ENCODE measurements at regions not wholly inside any gene's neighbourhood (a gene's known extent, or its start where the extent isn't known, plus 50 kb on each side); places are given as distances from the start of the nearest gene placed in this dataset.
"Not testable (repeated sequence)": the region's sequence is repeated elsewhere in the genome, so short reads cannot be mapped to it uniquely, and the experiment has no call there.

DNA sequence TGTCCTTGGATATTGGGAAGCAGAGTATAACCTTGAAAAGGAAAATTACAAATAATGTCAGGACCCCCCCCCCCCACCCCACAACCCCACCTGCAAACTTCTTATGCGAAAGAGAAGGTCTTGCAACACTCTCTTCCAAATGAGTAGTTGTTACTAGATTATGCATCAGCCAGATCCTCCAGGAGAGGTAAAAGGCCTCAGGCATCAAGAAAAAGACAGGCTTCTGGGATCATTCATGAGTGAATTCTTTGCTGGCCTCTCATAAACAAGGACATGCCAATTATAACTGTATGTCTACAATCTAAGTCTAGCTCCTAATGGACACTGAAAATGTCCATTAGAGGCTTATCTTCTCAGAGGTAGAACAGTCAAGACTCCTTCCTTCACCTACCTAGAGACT is 1443.3 kb downstream of the RAPGEF2 start:
- no peak overlapping the region for H3K4me3 ChIP-seq (ENCODE audit: control extremely low read depth in 1 of 5, extremely low read depth in 1 of 5, insufficient read depth in 1 of 5, low read depth in 2 of 5, low read length in 4 of 5)
- Mint-ChIP-seq H3K27ac (no peak overlapping the region), H3K9me3 (ENCODE audit: insufficient read depth) (peaks cover 3% of the 10 kb centered on the region), H3K27me3 (no peaks in the 10 kb centered on the region), H3K4me3 (no peak overlapping the region), H3K4me1 (no peaks in the 10 kb centered on the region)
- H3K36me3 ChIP-seq (replicated peaks in 1 of 2; ENCODE audit: control extremely low read depth in 1 of 2, control insufficient read depth in 1 of 2, extremely low read depth in 1 of 2, insufficient read depth in 2 of 2, low read length in 1 of 2), result no peaks in the 10 kb centered on the region
- no CpG with 5 or more reads among the region's 1 CpG for WGBS (ENCODE audit: insufficient coverage)
- no peaks in the 10 kb centered on the region for H4K20me1 ChIP-seq (ENCODE audit: control insufficient read depth, insufficient read depth, low read length, poor library complexity, severe bottlenecking)
- intact Hi-C loops (cut with micrococcal nuclease), result no loop called here
- no peaks in the 10 kb centered on the region for H3K79me2 ChIP-seq (ENCODE audit: control insufficient read depth, insufficient read depth, low read length)
- TF ChIP-seq, protein P1, sequence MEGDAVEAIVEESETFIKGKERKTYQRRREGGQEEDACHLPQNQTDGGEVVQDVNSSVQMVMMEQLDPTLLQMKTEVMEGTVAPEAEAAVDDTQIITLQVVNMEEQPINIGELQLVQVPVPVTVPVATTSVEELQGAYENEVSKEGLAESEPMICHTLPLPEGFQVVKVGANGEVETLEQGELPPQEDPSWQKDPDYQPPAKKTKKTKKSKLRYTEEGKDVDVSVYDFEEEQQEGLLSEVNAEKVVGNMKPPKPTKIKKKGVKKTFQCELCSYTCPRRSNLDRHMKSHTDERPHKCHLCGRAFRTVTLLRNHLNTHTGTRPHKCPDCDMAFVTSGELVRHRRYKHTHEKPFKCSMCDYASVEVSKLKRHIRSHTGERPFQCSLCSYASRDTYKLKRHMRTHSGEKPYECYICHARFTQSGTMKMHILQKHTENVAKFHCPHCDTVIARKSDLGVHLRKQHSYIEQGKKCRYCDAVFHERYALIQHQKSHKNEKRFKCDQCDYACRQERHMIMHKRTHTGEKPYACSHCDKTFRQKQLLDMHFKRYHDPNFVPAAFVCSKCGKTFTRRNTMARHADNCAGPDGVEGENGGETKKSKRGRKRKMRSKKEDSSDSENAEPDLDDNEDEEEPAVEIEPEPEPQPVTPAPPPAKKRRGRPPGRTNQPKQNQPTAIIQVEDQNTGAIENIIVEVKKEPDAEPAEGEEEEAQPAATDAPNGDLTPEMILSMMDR (IDR thresholded peaks at IDR 0.05), result no peak
- no peak for TF ChIP-seq EZH2 (IDR thresholded peaks at IDR 0.05; ENCODE audit: borderline replicate concordance, insufficient read depth, low read depth, low read length, poor library complexity, severe bottlenecking)
- H3K27me3 ChIP-seq (replicated peaks in 1 of 4; ENCODE audit: control extremely low read depth in 1 of 4, control insufficient read depth in 3 of 4, insufficient read depth in 4 of 4, low read length in 3 of 4), result no peaks in the 10 kb centered on the region
- no peak for ATAC-seq (ENCODE audit: low read depth)
- H3K27ac ChIP-seq (ENCODE audit: low read length in 2 of 2), result no peak overlapping the region
- no peak overlapping the region for H3K9ac ChIP-seq (ENCODE audit: low read length)
- H3K9me3 ChIP-seq (ENCODE audit: control extremely low read depth in 1 of 3, control insufficient read depth in 2 of 3, insufficient read depth in 1 of 3, low read length in 2 of 3), result peaks cover 0 to 8% (median 0%) of the 10 kb centered on the region in 3 donors
- no peaks in the 10 kb centered on the region for H3K4me1 ChIP-seq (ENCODE audit: control insufficient read depth in 2 of 2, insufficient read depth in 2 of 2, low read length in 2 of 2)
- H2AFZ ChIP-seq (ENCODE audit: insufficient read depth, low read depth, low read length, poor library complexity, severe bottlenecking), result no peak overlapping the region
- ChIA-PET POLR2A (no interaction called here), CTCF (no interaction called here)
- no peak for DNase-seq
- H3K4me2 ChIP-seq (replicated peaks; ENCODE audit: low read depth, low read length, poor library complexity, severe bottlenecking), result no peak overlapping the region

GRCh38 chr4:160549951-160550519 is 1447.2 kb downstream of the RAPGEF2 start:
- DNase-seq; H3K27me3 ChIP-seq (replicated peaks in 1 of 4; ENCODE audit: control extremely low read depth in 1 of 4, control insufficient read depth in 3 of 4, insufficient read depth in 4 of 4, low read length in 3 of 4); H3K4me3 Mint-ChIP-seq; ATAC-seq (ENCODE audit: low read depth); H3K27ac Mint-ChIP-seq; H3K36me3 ChIP-seq (replicated peaks in 1 of 2; ENCODE audit: control extremely low read depth in 1 of 2, control insufficient read depth in 1 of 2, extremely low read depth in 1 of 2, insufficient read depth in 2 of 2, low read length in 1 of 2); H3K4me1 ChIP-seq (ENCODE audit: control insufficient read depth in 2 of 2, insufficient read depth in 2 of 2, low read length in 2 of 2); H3K4me2 ChIP-seq (replicated peaks; ENCODE audit: low read depth, low read length, poor library complexity, severe bottlenecking); H4K20me1 ChIP-seq (ENCODE audit: control insufficient read depth, insufficient read depth, low read length, poor library complexity, severe bottlenecking); H3K9me3 ChIP-seq (ENCODE audit: control extremely low read depth in 1 of 3, control insufficient read depth in 2 of 3, insufficient read depth in 1 of 3, low read length in 2 of 3); H3K27me3 Mint-ChIP-seq; POLR2A ChIA-PET; H3K9ac ChIP-seq (ENCODE audit: low read length); CTCF ChIA-PET; intact Hi-C loops (cut with micrococcal nuclease); H2AFZ ChIP-seq (ENCODE audit: insufficient read depth, low read depth, low read length, poor library complexity, severe bottlenecking); H3K9me3 Mint-ChIP-seq (ENCODE audit: insufficient read depth); H3K79me2 ChIP-seq (ENCODE audit: control insufficient read depth, insufficient read depth, low read length); H3K27ac ChIP-seq (ENCODE audit: low read length in 2 of 2); H3K4me3 ChIP-seq (ENCODE audit: control extremely low read depth in 1 of 5, extremely low read depth in 1 of 5, insufficient read depth in 1 of 5, low read depth in 2 of 5, low read length in 4 of 5); H3K4me1 Mint-ChIP-seq: not testable (repeated sequence)
- WGBS (ENCODE audit: insufficient coverage), result 96% methylated on average over 26 of the region's 32 CpGs

All from B cell (primary cell).